Coronary artery (tissue), 2 donors: ENCODE measurements at regions not wholly inside any gene's neighbourhood (a gene's known extent, or its start where the extent isn't known, plus 50 kb on each side); places are given as distances from the start of the nearest gene placed in this dataset.

Experiments
- DNase-seq: peaks from one replicate; pipeline ENCODE4 v3.0.0-alpha.2; 2017; ENCODE audit warnings: low spot score
- H3K27ac ChIP-seq, 2 donors: fragments of 200-600 bp; sonication (generic); one replicate each; pipeline ENCODE4 v1.5.1; 2016 to 2019
- H3K4me3 ChIP-seq: fragments of 200-600 bp; sonication (generic); 2 replicates; pipeline ENCODE4 v1.5.1; 2016; ENCODE audit warnings: mild to moderate bottlenecking, moderate library complexity
- TF ChIP-seq, protein P1 (sequence below): fragments of 200-600 bp; sonication (generic); IDR thresholded peaks from one replicate; pipeline ENCODE4 v1.5.1; 2019; ENCODE audit warnings: antibody characterized with exemption

DNA sequence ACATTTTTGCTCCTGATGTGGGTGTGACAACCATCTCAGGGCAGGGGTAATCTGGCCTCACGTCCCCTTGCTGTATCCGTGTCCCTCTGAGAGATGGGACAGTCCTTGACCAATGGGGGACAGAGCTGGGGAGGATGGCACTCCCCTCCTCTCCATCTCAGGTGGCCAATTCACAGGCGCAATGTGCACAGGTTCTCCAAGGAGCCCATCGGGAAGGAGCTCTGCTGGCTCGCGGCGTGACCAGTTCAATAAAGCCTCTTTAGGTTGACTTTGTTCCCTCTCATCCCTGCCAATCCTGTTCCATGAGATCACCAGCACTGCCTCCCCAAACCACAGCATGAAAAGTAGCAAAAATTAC, 196.3 kb upstream of the SLC24A3 start:
- Histone ChIP-seq H3K4me3 (no peak overlapping the region), H3K27ac (no peak overlapping the region)
- TF ChIP-seq, protein P1, sequence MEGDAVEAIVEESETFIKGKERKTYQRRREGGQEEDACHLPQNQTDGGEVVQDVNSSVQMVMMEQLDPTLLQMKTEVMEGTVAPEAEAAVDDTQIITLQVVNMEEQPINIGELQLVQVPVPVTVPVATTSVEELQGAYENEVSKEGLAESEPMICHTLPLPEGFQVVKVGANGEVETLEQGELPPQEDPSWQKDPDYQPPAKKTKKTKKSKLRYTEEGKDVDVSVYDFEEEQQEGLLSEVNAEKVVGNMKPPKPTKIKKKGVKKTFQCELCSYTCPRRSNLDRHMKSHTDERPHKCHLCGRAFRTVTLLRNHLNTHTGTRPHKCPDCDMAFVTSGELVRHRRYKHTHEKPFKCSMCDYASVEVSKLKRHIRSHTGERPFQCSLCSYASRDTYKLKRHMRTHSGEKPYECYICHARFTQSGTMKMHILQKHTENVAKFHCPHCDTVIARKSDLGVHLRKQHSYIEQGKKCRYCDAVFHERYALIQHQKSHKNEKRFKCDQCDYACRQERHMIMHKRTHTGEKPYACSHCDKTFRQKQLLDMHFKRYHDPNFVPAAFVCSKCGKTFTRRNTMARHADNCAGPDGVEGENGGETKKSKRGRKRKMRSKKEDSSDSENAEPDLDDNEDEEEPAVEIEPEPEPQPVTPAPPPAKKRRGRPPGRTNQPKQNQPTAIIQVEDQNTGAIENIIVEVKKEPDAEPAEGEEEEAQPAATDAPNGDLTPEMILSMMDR = no peak
- peak; percentile 33 for DNase-seq

DNA sequence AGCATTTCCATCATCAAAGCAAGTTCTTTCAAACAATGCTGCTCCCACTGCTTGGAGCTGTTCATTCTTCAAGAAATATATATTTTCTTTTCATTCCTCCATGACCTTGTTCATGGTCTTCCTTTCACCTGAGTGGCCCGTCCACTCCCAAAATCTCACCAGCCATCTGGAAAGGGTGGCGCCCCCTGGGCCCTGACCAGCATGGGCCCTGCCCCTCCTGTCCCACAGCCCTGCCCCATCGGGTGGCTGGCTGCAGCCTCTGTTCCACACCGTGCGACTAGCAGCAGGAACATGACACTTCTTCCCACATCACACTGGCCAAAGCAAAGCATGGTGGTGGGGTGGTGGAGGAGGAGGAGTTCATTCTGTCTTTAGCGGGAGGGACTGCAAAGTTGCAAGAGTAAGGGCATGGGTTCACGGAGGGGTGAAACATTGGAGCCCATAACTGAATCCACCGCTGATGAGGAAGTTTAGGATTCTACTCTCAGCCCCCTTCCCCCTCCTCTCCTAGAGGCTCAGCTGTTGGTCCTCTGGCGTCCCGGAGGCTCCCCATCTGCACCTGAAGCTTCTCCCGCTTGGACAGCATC, 195.2 kb upstream of the SLC24A3 start:
- TF ChIP-seq, protein P1 = no peak

DNA sequence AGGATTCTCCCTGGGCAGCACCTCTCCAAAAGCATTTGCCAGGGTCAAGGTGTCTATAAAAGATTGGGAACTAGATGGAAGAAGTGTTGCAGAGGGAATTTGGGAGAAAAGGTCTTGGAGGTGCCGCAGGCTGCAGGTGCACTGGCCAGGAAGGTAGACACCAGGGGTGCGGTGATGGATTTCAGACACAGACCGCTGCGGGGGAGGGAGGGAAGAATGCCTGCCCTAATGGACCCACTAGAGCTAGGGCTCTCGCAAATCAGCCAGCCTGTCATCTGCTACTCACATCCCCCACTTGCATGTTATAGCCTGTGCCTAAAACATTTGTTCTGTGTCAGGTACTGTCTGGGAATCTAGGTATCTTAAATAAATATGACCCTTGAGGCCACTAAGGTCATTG, 193.6 kb upstream of the SLC24A3 start:
- DNase-seq = no peak
- TF ChIP-seq, protein P1 = no peak
- H3K27ac ChIP-seq = no peak overlapping the region
- H3K4me3 ChIP-seq = no peak overlapping the region

More for the DNA sequence above, 195.2 kb upstream of the SLC24A3 start:
- DNase-seq = peak; percentile 49
- Histone ChIP-seq H3K4me3 (no peak overlapping the region), H3K27ac (no peak overlapping the region)

DNA sequence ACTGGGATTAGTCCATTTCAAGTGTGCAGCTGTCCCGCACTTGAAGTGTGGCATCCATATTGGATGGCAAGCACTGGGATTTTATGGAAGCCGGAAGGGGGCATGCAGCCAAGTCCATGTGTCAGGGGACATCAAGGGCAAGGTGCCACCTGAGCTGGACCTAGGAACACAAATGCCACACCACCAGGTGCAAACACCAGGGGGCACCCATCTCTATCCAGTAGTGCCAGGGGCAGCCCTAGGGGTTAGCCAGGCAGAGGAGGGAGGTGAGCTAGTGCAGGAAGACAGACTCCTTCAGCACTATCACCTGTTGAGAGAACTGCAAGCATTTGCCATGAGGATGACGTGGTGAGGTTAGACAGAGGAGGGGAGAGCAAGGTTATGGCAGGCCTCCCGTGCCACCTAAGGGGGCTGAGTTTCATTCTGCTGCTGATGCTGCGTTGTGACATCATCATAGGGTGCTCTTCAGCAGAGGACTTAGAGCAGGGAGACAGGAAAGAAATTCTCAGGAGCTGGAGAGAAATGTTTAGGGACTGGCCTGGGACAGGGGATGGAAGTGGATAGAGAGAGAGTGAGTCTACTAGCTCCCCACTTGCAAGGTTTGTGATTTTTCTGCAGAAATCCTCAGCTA, 192.6 kb upstream of the SLC24A3 start:
- TF ChIP-seq, protein P1 = no peak
- DNase-seq = no peak
- Histone ChIP-seq H3K27ac (no peak overlapping the region), H3K4me3 (no peak overlapping the region)

DNA sequence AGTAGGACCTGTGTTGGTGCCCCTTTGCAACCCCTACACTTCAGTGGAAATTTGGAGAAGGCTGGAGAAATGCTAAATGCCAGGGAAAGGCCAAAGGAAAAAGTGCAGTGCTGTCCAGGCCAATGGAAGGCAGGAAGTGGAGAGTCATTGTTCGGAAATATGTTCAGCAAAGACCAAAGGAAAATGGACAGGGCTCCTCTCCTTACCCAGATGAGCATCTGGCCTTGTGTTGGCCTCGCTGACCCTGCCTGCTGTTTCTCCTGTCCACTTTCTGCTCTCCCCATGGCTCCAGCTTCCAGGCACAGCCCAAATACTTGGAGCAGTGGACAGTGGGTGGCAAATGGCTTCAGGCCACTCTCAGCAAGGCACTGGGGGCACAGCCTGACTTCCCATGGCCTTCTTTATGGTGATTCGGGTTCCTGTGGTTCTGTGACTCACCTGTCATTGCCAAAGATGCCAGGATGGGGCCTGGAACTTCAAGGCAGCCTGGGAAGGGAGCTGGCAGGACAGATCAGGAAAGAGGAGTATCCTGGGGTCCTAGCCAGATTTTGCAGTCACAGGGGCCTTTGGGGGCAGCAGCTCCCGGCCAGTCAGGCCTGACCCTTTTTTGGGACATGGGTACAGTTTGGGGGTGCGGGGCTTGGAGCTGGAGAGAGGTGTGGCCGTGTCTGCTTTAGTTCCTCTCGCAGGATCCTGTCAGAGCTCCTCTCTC, 190.9 kb upstream of the SLC24A3 start:
- TF ChIP-seq, protein P1 = no peak
- H3K4me3 ChIP-seq = no peak overlapping the region
- no peak for DNase-seq
- no peak overlapping the region for H3K27ac ChIP-seq

DNA sequence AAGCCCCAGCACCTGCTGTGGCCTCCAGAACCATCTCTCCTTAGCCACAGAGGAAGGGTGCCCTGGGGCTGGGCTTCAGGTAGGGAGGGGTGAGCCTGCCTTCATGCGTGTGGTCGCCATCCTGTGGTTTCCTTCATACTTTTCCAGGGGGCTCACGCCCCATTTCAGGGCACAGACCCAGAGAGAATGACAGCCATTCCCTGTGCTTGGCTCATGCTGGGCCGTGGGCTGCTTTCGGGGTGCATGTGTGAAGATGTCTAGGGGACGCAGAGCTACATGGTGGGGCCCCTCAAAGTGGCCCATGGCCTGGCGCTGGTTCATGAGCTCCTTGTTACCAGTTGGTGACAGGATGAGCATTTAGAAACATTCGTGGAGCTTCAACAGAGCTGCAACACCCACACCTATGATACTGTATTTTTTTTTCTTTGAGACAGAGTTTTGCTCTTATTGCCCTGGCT, 190.3 kb upstream of the SLC24A3 start:
- TF ChIP-seq, protein P1 = no peak
- no peak overlapping the region for H3K27ac ChIP-seq
- H3K4me3 ChIP-seq = no peak overlapping the region
- no peak for DNase-seq
